ENCODE measurements at regions not wholly inside any gene's neighbourhood (a gene's known extent, or its start where the extent isn't known, plus 50 kb on each side); places are given as distances from the start of the nearest gene placed in this dataset.
"Not testable (repeated sequence)": the region's sequence is repeated elsewhere in the genome, so short reads cannot be mapped to it uniquely, and the experiment has no call there.

DNA sequence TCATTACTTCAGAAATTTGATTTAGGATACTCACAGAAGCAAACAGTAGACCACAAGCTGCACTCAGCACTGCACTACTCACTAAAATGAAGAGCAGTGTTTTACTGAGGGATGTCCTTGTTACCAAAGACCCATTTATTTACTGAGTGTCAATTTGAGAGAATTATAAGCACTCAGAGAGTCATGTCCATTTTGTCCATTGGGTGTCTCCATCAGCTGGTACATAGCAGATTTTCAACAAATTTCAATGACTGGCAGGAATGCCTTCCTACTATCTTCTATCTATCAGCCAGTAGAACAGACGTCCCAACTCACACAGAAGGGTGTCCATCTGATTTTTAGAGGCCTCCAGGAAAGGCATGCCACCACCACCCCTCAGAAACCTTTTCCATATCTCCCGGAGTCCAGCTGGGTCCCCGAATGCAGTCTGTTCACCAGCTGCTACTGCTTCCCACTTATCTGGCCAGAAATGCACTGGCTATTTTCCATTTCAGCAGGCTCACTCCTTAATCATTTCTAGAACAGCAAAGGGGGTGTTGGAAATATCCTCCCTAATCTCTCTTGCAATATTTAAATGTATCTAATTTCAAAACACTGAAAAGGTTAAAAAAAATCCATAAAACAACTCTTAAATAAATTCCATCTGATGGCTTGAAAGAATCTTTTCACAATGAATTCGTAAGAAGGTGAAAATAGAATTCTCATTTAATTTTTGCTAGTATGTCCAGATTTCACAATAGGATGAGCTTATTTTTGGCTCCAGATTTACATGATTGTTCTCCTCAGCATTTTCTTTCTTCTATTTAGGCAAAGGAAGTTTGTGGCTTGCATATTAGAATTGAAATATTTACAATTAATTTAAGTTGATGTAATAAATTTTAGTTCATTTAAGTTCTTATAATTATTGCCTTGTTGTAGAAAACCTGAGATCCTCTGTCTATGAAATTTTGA, 1164.0 kb upstream of the CELF2 start:
- no peak for DNase-seq (ENCODE audit: low spot score)

DNA sequence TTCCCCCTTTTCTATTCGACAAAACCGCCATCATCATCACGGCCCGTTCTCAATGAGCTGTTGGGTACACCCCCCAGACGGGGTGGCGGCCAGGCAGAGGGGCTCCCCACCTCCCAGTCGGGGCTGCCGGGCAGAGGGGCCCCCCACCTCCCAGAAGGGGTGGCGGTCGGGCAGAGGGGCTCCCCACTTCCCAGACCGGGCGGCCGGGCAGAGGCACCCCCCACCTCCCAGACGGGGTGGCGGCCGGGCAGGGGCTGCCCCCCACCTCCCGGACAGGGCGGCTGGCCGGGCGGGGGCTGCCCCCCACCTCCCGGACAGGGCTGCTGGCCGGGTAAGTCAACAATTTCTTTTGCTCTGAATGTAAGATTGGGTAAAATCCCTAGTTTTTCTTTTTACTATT, 1162.2 kb upstream of the CELF2 start:
- DNase-seq (ENCODE audit: low spot score), result not testable (repeated sequence)

DNA sequence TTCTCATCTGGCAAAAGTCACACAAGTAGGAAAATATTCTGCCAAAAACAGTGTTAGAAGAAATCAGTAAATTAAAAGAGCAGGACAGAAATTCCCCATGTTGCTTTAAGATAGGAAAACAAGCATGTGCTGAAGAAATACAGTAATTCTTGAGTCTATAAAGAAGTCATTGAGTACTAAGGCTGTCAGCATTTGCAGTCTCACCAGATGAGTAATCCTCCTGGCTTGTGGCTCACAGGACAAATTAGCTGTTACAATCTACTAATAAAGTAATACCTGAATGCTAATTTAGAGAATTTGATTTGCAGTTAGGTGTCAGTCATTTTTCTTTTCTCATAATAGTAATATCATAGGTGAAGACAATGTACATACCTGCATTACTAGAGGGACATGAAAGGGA, 1158.9 kb upstream of the CELF2 start:
- no peak for DNase-seq (ENCODE audit: low spot score)

DNA sequence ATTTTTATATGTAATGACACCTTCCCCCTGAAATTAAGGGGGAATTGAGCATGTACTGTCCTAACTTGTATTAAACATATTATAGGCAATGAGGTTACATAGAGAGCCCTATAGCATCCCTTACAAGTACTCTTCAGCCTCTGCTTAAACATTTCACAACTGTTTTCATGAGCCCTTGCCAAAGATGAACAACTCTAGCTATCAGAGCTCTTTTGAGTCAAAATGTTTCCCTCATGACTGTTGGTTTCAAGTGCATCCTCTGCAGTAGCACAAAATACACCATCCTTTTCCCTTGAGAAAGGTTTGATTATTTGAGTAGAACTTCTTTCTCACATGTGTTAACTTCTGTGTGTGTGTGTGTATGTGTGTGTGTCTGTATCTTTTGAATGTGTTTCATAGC, 1157.6 kb upstream of the CELF2 start:
- DNase-seq (ENCODE audit: low spot score), result no peak

DNA sequence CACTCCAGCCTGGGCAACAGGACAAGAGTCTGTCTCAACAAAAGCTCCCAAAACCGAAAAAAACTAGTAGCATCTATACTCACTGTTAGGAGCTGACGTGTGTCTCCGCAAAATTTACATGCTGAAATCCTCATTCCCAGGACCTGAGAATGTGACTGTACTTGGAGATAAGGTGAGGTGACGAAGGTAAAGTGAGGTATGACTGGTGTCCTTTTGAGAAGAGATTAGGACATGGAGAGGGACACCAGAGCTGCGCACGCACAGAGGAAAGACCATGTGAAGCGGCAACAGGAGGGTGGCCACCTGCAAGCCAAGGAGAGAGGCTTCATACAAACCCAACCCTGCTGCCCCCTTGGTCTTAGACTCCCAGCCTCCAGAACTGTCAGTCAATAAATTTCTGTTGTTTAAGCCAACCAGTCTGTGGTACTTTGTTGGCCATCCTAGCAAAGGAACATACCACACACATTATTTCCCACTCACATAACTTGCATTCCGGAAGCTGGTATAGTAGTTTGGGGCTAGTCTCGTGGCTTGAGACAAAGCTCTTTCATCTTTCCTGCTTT, 1154.0 kb upstream of the CELF2 start:
- DNase-seq (ENCODE audit: low spot score), result no peak

DNA sequence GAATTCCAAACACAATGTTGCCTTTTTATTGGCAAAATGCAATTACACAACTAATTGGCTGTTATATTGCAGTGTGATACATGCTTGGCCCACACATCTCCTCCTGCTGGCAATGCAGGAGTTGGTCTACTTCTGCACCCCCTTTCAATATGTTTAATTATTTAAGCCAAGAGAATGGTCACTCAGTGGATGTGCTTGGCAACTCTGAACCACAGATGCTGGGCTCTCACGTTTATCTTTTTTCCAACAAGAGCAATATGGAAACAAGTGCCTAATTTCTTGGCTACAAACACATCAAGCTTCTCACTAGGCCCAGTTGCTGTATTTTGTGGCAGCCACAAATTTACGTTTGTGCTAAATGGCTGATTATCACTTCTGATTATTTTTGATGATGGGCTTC, 1149.2 kb upstream of the CELF2 start:
- no peak for DNase-seq (ENCODE audit: low spot score)

DNA sequence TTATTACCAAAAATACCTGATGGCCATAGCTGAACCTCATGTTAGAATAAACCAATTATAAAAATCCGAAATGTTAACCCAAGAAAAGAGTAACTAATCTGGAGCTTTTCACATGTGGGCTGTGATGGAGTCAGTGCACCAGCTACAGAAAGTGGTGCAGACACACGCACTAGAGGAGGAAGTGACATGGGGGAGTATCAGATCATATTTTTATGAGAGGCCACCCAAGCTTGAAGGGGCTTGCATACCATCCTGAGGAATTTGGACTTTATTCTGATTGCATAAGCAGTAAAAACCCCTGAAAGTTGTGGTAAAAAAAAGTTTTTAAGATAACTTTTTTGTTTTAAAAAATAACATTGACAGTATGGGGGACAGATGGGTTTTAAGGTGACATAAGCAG, 1148.5 kb upstream of the CELF2 start:
- no peak for DNase-seq (ENCODE audit: low spot score)

DNA sequence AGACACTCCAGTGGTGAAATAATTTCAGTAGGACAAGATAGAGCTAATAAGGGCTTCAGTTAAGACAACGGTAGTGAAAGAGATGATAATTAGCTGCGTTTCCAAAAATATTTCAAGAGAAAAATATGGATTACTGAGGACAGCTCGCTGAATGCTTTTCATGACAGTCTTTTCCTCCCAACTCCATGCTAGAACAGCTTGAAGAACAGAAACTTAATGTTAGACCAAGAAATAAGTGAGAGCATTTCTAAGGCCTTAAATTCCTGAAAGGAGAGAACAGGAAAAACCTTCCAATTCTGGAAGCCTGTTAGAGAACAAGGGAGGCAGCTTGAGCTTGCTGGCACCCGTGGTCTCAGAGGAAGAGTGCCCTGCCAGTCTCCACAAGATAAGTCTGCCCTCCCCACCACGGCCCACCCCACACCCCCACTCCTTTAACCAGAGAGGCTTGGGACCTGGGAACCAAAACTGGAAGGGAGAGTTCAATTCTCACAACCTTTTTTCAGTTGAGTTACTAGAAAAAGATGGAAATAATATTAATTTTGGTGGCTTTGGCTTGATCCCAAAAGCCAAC, 1148.0 kb upstream of the CELF2 start:
- DNase-seq (ENCODE audit: low spot score), result no peak

DNA sequence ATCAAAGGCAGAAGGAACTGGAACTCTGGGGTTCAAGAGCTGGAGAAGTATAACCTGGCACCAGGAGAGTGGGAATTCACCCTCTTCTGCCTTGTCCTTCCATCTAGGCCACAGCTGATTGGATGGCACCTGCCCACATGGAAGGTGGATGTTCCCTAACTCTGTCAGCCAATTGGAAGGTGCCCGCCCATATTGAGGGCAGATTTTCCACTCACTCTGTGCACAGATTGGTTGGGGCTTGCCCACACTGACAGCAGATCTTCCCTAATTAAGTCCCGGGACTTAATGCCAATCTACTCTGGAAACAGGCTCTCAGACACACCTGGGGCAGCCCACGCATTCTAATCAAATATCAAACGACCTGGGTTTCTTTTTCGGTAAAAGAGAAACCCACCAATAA, 1142.3 kb upstream of the CELF2 start:
- DNase-seq (ENCODE audit: low spot score), result no peak

DNA sequence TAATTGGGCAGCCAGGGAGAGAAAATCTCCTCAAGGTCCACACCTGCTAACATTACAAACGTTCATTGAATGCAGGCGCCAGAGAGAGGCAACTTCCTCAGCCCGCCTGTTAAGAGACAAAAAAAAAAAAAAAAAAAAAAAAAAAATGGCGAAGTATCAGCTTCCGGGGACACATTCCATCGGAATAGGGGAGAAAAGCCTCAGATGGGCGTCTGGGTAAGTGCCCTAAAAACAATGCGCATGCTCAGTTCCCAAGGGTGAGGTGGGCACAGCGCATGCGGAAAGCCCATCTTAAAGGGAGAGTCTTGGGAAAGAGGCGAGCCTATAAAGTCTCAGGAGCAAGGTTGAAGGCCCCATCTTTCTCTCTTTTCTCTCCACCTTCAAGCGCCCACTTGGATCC, 1139.7 kb upstream of the CELF2 start:
- DNase-seq (ENCODE audit: low spot score), result no peak

DNA sequence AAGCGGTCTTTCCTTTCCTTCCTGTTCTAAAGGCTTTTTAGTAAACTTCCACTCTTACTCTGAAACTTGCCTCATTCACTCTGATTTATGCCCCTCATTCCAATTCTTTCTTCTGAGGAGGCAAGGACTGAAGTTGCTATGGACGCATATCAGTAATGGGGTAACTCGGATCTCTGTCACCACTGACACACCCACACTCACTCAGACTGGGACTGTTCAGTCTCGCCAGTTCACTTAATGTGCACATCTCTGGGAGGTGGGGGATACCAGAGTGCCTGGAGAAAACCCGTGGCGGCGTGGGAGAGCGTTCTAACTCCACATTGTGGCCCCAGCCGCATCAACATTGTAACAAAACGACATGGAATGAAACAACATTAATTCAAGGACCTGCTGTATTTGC, 1139.3 kb upstream of the CELF2 start:
- DNase-seq (ENCODE audit: low spot score), result no peak

DNA sequence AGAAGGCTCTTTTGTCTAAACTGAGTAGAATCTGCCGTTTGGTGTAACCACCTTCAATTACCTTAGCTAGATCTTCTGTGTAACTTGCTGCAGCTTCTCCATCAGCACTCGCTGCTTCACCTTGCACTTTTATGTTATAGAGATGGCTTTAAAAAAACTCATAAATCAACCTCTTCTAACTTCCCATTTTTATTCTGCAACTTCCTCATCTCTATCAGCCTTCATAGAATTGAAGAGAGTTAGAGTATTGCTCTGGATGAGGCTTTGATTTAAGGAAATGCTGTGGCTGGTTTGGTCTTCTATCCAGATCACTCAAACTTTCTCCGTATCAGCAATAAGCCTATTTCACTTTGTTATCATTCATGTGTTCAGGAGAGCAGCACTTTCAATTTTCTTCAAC, 1131.9 kb upstream of the CELF2 start:
- DNase-seq (ENCODE audit: low spot score), result no peak

DNA sequence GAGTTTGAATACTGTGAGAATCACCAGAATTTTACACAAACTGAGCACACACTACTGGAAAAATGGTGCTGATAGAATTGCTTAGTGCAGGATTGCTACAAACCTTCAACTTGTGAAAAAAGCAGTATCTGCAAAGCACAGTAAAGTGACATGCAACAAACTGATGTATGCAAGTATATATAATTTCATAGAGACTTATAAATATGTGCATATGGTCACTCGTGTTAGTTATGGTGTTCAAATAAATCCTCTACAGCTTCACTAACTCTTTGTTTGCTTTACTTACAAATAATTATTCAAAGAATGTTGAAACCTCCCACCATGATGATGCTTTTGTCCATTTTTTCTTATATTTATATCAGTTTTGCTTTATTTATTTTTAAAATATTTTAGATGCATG, 1130.9 kb upstream of the CELF2 start:
- DNase-seq (ENCODE audit: low spot score), result no peak

DNA sequence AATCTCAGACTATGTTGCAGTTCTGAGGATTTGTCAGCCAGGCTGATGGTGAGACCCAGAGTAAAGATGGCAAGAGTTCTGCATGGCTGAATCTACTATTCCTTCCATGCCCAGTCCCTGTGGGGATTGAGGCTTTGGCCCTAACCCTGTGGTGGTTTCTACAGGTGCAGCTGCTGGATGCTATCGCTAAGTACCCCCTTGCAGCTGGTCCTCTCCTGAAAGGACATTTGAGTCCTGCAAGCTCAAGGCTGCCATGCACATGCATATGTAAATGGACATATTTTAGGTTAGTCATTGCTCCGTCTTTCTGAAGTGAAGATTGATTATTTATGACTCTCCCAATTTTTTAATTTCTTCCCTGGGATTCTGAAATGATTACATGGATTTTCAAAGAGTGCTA, 1122.2 kb upstream of the CELF2 start:
- DNase-seq (ENCODE audit: low spot score), result no peak

DNA sequence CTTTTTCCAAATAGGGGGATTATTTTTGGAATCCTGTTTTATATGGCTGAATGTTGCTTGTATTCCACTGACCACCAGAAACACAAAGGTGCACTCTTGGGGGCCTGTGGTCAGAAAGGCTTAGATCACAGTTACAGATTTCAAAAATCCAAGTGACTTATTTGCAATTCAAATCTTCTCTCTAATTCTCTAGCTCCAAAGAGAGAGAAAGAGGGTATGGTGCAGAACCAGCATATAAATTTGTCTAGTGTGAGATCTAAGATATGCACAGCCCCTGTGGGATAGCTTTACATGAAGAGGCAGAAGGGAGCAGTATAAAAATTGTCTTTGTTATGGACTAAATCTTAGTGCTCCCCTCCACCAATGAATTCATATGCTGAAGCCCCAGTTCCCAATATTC, 1121.7 kb upstream of the CELF2 start:
- no peak for DNase-seq (ENCODE audit: low spot score)

DNA sequence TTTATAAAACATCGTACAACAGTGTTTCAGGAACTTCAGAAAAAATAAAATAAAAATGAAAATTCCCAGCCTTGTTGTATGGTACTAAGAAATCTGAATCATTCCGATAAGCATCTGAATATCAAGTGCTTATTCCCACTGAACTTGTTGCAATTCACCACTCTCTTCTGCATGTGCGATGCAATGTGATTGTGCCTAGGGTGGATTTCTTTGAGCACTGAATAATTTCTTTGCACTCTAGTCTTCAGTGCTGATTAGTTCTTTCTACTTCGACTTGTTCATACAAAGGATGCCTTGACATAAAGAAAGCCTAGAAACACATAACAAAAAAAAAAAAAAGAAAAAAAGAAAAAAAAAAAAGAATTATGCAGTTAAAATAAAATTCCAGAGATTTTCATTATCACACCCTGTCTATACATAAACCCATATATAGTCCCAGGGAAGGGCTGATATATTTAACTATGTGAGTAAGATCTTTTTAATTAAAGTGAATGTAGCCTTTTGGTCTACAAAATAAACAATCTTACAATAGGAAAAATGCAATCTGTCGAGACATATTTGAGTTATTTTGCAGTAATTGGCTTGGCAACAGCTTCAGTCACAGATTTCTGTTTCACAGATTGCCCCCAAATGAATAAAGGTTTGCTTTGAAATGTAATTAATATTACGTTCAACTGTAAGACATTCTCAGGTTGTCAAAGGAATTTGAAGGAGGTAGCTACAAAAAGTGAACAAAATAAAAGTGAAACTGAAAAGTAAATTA, 1118.9 kb upstream of the CELF2 start:
- no peak for DNase-seq (ENCODE audit: low spot score)

DNA sequence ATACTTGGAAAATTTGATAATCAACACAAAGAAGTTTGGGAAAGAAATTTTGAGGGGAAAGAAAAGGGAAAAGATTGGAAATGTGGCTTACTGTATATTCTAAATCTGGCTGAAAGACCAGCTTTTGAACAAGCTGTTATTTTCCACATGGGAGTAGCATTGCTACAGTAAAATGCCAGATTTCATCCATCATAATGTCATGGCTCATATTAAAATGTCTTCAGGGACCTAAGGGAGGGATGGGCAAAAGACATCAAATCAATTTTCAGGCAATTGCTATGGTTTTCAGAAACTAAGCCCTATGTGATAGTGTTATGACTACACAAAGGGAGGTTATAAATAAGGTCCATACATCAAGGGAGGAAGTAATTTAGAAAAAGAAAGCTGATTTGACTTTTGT, 1116.9 kb upstream of the CELF2 start:
- no peak for DNase-seq (ENCODE audit: low spot score)

DNA sequence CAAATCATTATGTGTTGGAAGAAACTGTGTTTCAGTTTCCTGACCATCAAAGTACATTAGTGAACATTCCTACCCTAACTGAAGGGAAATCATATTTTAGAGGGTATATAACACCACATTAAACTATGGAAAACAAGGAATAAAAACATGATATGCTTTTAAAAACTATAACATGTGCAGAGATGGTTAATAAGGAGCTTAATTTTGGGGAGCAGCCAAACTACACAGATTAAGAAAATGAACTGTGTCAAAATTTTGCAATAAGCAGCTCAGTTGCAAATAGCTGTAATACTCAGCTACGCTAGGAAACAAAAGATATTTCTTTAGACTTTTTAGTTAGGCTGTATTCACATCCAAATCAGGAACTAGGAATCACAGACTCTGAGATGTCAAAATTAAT, 1115.7 kb upstream of the CELF2 start:
- DNase-seq (ENCODE audit: low spot score), result no peak

DNA sequence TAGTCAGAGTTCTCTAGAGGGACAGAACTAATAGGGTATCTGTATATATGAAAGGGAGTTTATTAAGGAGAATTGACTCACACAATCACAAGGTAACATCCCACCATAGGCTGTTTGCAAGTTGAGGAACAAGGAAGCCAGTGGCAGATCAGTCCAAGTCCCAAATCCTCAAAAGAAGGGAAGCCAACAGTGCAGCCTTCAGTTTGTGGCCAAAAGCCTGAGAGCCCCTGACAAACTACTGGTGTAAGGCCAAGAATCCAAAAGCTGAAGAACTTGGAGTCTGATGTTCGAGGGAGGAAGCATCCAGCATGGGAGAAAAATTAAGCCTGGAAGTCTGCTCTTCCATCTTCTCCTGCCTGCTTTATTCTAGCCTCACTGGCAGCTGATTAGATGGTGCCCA, 1107.2 kb upstream of the CELF2 start:
- no peak for DNase-seq (ENCODE audit: low spot score)

DNA sequence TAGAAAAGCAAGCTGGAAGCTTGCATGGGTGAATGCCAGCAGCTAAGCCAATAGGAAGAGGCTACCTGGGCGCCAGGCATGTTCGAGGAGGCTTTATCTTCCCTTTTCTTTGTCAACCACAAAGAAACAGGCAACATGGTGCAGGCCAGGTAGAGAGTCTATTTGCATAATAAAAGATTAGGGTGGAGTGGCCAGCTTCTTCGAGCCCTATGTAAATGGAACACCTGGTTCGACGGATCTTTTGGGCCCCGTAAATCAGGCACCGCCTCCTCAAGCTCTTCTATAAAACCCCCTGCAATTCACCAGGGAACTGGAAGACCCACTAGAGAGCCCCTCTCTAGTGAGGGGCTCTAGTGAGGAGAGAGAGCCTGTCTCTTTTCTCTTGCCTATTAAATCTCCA, 1106.2 kb upstream of the CELF2 start:
- DNase-seq (ENCODE audit: low spot score), result no peak

DNA sequence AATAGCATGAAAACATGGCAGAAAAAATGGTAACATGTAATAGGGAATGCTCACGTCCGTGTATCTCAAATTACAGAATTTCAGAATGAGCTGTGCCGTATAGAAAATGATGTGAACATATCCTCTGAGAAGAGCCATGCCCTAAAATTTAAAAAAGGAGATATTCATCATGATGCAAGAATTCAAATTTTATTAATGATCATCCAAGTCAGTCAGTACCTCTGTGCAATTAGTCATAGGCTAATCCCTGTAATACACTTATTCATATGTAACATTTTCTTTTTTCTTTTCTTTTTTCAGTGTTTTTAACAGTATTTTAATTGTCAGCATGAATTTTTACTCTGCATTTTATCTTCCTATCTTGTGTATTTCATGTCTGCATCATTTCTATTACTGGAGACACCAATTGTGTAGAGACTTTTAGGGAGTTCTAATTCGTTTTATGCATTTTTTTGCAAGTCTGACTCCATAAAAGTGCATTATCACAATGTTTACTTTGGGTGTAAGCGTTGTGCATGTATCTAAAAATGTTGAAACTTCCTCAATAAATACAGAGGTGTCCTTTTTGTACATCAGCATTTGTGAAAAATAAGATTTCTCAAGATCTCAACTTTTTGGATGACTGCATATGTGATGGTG, 1103.7 kb upstream of the CELF2 start:
- no peak for DNase-seq (ENCODE audit: low spot score)

DNA sequence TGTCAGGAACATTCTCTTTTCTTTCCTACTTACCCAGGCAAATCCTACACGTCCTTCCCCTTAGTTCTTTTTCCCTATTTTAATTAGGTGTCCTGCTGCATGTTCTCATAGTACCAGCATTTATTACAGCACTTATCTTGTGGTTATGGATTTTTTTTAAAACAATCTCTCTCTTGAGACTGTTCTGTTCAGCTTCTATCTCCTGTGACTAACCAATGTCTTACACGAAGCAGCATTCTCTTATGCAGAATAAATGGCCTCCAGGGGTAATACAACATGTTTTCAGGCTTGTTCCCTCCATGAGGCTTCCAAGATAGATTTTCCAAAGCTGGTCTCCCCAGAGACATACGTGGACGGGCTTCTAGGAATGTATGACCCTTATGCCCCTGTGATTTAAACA, 1096.1 kb upstream of the CELF2 start:
- no peak for DNase-seq (ENCODE audit: low spot score)

Measured in D341Med (cell line).